ENCODE measurements at regions not wholly inside any gene's neighbourhood (a gene's known extent, or its start where the extent isn't known, plus 50 kb on each side); places are given as distances from the start of the nearest gene placed in this dataset.

- TF ChIP-seq MAX (IDR thresholded peaks at IDR 0.05): no peak
- no peak for TF ChIP-seq RAD21 (IDR thresholded peaks at IDR 0.05; ENCODE audit: low read depth)
- no peak for TF ChIP-seq EP300 (IDR thresholded peaks at IDR 0.05; ENCODE audit: borderline replicate concordance)
- no peak for TF ChIP-seq TAF1 (IDR thresholded peaks at IDR 0.05; ENCODE audit: low read depth)
- no peak for TF ChIP-seq YY1 (IDR thresholded peaks at IDR 0.05; ENCODE audit: low read depth)
- no peak for TF ChIP-seq EGR1 (IDR thresholded peaks at IDR 0.05)
- no peak for TF ChIP-seq REST (IDR thresholded peaks at IDR 0.05; ENCODE audit: low read depth)
- TF ChIP-seq NFIC (IDR thresholded peaks at IDR 0.05): no peak
- TF ChIP-seq TCF12 (IDR thresholded peaks at IDR 0.05; ENCODE audit: low read depth): no peak
- no peak for TF ChIP-seq CEBPB (IDR thresholded peaks at IDR 0.05)
- no peak for TF ChIP-seq USF1 (IDR thresholded peaks at IDR 0.05)
- no peak for TF ChIP-seq CREB1 (IDR thresholded peaks at IDR 0.05; ENCODE audit: low read depth)
- TF ChIP-seq ZBTB7A (IDR thresholded peaks at IDR 0.05; ENCODE audit: low read depth): no peak
- TF ChIP-seq TEAD4 (IDR thresholded peaks at IDR 0.05): no peak
- TF ChIP-seq FOXM1 (IDR thresholded peaks at IDR 0.05; ENCODE audit: borderline replicate concordance, low read depth): no peak
Observed at GRCh38 chr10:108374991-108375390, 1210.5 kb upstream of the SORCS1 start.

- TF ChIP-seq USF1 (IDR thresholded peaks at IDR 0.05) (no peak), RAD21 (IDR thresholded peaks at IDR 0.05; ENCODE audit: low read depth) (no peak), EP300 (IDR thresholded peaks at IDR 0.05; ENCODE audit: borderline replicate concordance) (no peak), YY1 (IDR thresholded peaks at IDR 0.05; ENCODE audit: low read depth) (no peak), NFIC (IDR thresholded peaks at IDR 0.05) (no peak), CEBPB (IDR thresholded peaks at IDR 0.05) (no peak), TEAD4 (IDR thresholded peaks at IDR 0.05) (no peak)
Observed at GRCh38 chr10:108365541-108365940, 1201.0 kb upstream of the SORCS1 start.

GRCh38 chr10:108363576-108363975 is 1199.1 kb upstream of the SORCS1 start:
- TF ChIP-seq TCF12 (IDR thresholded peaks at IDR 0.05; ENCODE audit: low read depth) (no peak), USF1 (IDR thresholded peaks at IDR 0.05) (no peak), RAD21 (IDR thresholded peaks at IDR 0.05; ENCODE audit: low read depth) (no peak), CEBPB (IDR thresholded peaks at IDR 0.05) (no peak), TEAD4 (IDR thresholded peaks at IDR 0.05) (no peak), YY1 (IDR thresholded peaks at IDR 0.05; ENCODE audit: low read depth) (no peak), EGR1 (IDR thresholded peaks at IDR 0.05) (no peak)

GRCh38 chr10:108362961-108363360 is 1198.5 kb upstream of the SORCS1 start:
- TF ChIP-seq USF1 (IDR thresholded peaks at IDR 0.05): no peak
- no peak for TF ChIP-seq REST (IDR thresholded peaks at IDR 0.05; ENCODE audit: low read depth)
- TF ChIP-seq TEAD4 (IDR thresholded peaks at IDR 0.05): no peak
- no peak for TF ChIP-seq CREB1 (IDR thresholded peaks at IDR 0.05; ENCODE audit: low read depth)
- no peak for TF ChIP-seq MAX (IDR thresholded peaks at IDR 0.05)
- no peak for TF ChIP-seq TCF12 (IDR thresholded peaks at IDR 0.05; ENCODE audit: low read depth)
- no peak for TF ChIP-seq EP300 (IDR thresholded peaks at IDR 0.05; ENCODE audit: borderline replicate concordance)
- TF ChIP-seq FOXM1 (IDR thresholded peaks at IDR 0.05; ENCODE audit: borderline replicate concordance, low read depth): no peak

GRCh38 chr10:108362296-108362695 is 1197.8 kb upstream of the SORCS1 start:
- TF ChIP-seq YY1 (IDR thresholded peaks at IDR 0.05; ENCODE audit: low read depth) (no peak), TEAD4 (IDR thresholded peaks at IDR 0.05) (no peak), EP300 (IDR thresholded peaks at IDR 0.05; ENCODE audit: borderline replicate concordance) (no peak), CREB1 (IDR thresholded peaks at IDR 0.05; ENCODE audit: low read depth) (no peak), FOXM1 (IDR thresholded peaks at IDR 0.05; ENCODE audit: borderline replicate concordance, low read depth) (no peak), NFIC (IDR thresholded peaks at IDR 0.05) (no peak), REST (IDR thresholded peaks at IDR 0.05; ENCODE audit: low read depth) (no peak), RAD21 (IDR thresholded peaks at IDR 0.05; ENCODE audit: low read depth) (no peak), ZBTB7A (IDR thresholded peaks at IDR 0.05; ENCODE audit: low read depth) (no peak), TCF12 (IDR thresholded peaks at IDR 0.05; ENCODE audit: low read depth) (no peak)

Measured in Ishikawa (cell line).